ENCODE measurements at regions not wholly inside any gene's neighbourhood (a gene's known extent, or its start where the extent isn't known, plus 50 kb on each side); places are given as distances from the start of the nearest gene placed in this dataset.

GRCh38 chr9:86764671-86765343 is 182.5 kb downstream of the GAS1 start:
- TF ChIP-seq, protein P1, sequence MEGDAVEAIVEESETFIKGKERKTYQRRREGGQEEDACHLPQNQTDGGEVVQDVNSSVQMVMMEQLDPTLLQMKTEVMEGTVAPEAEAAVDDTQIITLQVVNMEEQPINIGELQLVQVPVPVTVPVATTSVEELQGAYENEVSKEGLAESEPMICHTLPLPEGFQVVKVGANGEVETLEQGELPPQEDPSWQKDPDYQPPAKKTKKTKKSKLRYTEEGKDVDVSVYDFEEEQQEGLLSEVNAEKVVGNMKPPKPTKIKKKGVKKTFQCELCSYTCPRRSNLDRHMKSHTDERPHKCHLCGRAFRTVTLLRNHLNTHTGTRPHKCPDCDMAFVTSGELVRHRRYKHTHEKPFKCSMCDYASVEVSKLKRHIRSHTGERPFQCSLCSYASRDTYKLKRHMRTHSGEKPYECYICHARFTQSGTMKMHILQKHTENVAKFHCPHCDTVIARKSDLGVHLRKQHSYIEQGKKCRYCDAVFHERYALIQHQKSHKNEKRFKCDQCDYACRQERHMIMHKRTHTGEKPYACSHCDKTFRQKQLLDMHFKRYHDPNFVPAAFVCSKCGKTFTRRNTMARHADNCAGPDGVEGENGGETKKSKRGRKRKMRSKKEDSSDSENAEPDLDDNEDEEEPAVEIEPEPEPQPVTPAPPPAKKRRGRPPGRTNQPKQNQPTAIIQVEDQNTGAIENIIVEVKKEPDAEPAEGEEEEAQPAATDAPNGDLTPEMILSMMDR (IDR thresholded peaks at IDR 0.05): no peak
- Histone ChIP-seq H3K27ac (no peak overlapping the region), H3K4me3 (no peak overlapping the region), H3K4me1 (no peaks in the 10 kb centered on the region), H3K9me3 (no peaks in the 10 kb centered on the region), H3K27me3 (no peaks in the 10 kb centered on the region), H3K36me3 (no peaks in the 10 kb centered on the region)
- no peak for ATAC-seq
- intact Hi-C loops (cut with DNase I): no loop called here
- DNase-seq: no peak

GRCh38 chr9:86764221-86764624 is 183.1 kb downstream of the GAS1 start:
- TF ChIP-seq, protein P1 (IDR thresholded peaks at IDR 0.05): no peak
- ATAC-seq (peak; percentile 66), DNase-seq (no peak)
- H3K9me3 ChIP-seq: no peaks in the 10 kb centered on the region
- H3K36me3 ChIP-seq: no peaks in the 10 kb centered on the region
- no peak overlapping the region for H3K4me3 ChIP-seq
- no peak overlapping the region for H3K27ac ChIP-seq
- no peaks in the 10 kb centered on the region for H3K4me1 ChIP-seq
- H3K27me3 ChIP-seq: no peaks in the 10 kb centered on the region
- intact Hi-C loops (cut with DNase I): no loop called here

DNA sequence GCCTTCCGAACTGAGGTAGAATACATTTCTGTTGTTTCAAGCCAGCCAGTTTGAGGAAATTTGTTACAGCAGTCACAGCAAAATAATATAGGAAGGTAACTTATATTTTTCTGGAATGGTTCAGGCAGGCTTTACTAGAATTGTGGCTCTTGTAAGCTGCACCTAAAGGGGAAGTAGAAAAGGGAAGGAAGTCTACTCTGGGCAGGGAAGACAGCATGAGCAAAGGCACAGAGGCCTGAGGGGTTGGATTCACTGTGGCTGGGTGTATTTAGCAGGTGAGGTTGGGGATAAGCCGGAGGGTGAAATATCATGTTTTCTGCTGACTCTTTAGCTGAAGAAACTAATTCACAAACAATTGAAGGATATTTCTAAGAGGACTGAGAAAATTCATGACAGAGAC is 183.5 kb downstream of the GAS1 start:
- no peaks in the 10 kb centered on the region for H3K9me3 ChIP-seq
- H3K4me3 ChIP-seq: no peak overlapping the region
- no peak for DNase-seq
- H3K27ac ChIP-seq: no peak overlapping the region
- no peaks in the 10 kb centered on the region for H3K4me1 ChIP-seq
- no peaks in the 10 kb centered on the region for H3K27me3 ChIP-seq
- intact Hi-C loops (cut with DNase I): no loop called here
- TF ChIP-seq, protein P1 (IDR thresholded peaks at IDR 0.05): no peak
- no peaks in the 10 kb centered on the region for H3K36me3 ChIP-seq
- ATAC-seq: peak; percentile 72

DNA sequence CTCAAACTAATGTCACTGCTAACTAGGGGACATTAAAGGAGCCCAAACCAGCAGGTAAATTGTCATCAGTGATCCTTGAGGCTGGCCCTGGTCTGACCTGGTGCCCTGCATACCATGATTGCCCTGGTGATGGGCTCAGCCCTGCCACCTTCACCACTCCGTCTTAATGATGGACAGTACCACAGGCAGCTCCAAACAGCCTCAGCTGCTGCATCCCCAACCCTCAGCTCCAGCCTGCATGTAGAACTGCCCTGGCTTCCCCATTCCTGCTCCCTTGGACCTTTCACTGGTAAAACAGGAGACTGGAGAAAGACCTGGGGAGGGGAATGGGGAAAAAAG is 190.0 kb downstream of the GAS1 start:
- Histone ChIP-seq H3K9me3 (no peaks in the 10 kb centered on the region), H3K27me3 (peaks cover 5% of the 10 kb centered on the region), H3K4me3 (no peak overlapping the region), H3K27ac (no peak overlapping the region), H3K36me3 (no peaks in the 10 kb centered on the region), H3K4me1 (no peaks in the 10 kb centered on the region)
- TF ChIP-seq, protein P1 (IDR thresholded peaks at IDR 0.05): no peak
- no peak for DNase-seq
- no peak for ATAC-seq
- intact Hi-C loops (cut with DNase I): no loop called here

GRCh38 chr9:86756576-86757381 is 190.5 kb downstream of the GAS1 start:
- ATAC-seq (no peak), DNase-seq (no peak)

More at GRCh38 chr9:86756576-86757381, 190.5 kb downstream of the GAS1 start:
- intact Hi-C loops (cut with DNase I): no loop called here
- Histone ChIP-seq H3K27ac (no peak overlapping the region), H3K4me3 (no peak overlapping the region), H3K4me1 (no peaks in the 10 kb centered on the region), H3K27me3 (peaks cover 5% of the 10 kb centered on the region), H3K36me3 (no peaks in the 10 kb centered on the region), H3K9me3 (no peaks in the 10 kb centered on the region)
- TF ChIP-seq, protein P1 (IDR thresholded peaks at IDR 0.05): no peak

All from upper lobe of right lung (tissue), 1 donor.